ENCODE measurements at regions not wholly inside any gene's neighbourhood (a gene's known extent, or its start where the extent isn't known, plus 50 kb on each side); places are given as distances from the start of the nearest gene placed in this dataset.

GRCh38 chr4:26008737-26009136, 94.7 kb downstream of the SMIM20 start:
- WGBS, 2 donors = 0% methylated on average over 1 of the region's 1 CpG
- no peaks in the 10 kb centered on the region for H3K27me3 ChIP-seq
- TF ChIP-seq POLR2A (IDR thresholded peaks at IDR 0.05) (no peak), CTCF (IDR thresholded peaks at IDR 0.05) (no peak)
- H3K9me3 ChIP-seq = no peaks in the 10 kb centered on the region
- DNase-seq = no peak
- H3K27ac ChIP-seq = no peak overlapping the region
- H3K36me3 ChIP-seq (ENCODE audit: low read depth, missing control alignments) = no peaks in the 10 kb centered on the region
- H3K4me3 ChIP-seq = no peak overlapping the region
- no peaks in the 10 kb centered on the region for H3K4me1 ChIP-seq
- intact Hi-C loops (cut with DNase I; ENCODE audit: low total_unique reads) = no loop called here

GRCh38 chr4:26009502-26009901, 95.5 kb downstream of the SMIM20 start:
- WGBS, 2 donors = 89 to 96% methylated on average over 3 of the region's 3 CpGs
- H3K27ac ChIP-seq = no peak overlapping the region

GRCh38 chr4:26010304-26010703, 96.3 kb downstream of the SMIM20 start:
- H3K4me1 ChIP-seq = no peaks in the 10 kb centered on the region
- no peak overlapping the region for H3K27ac ChIP-seq
- H3K4me3 ChIP-seq = no peak overlapping the region
- H3K27me3 ChIP-seq = no peaks in the 10 kb centered on the region
- H3K9me3 ChIP-seq = no peaks in the 10 kb centered on the region
- no peak for DNase-seq
- intact Hi-C loops (cut with DNase I; ENCODE audit: low total_unique reads) = no loop called here
- no peaks in the 10 kb centered on the region for H3K36me3 ChIP-seq (ENCODE audit: low read depth, missing control alignments)
- WGBS, 2 donors = 49 to 54% methylated on average over 2 of the region's 2 CpGs
- TF ChIP-seq POLR2A (IDR thresholded peaks at IDR 0.05) = no peak
- TF ChIP-seq CTCF (IDR thresholded peaks at IDR 0.05) = no peak

More at GRCh38 chr4:26009502-26009901, 95.5 kb downstream of the SMIM20 start:
- H3K36me3 ChIP-seq (ENCODE audit: low read depth, missing control alignments) = no peaks in the 10 kb centered on the region
- no peak for DNase-seq
- no peak overlapping the region for H3K4me3 ChIP-seq
- no peaks in the 10 kb centered on the region for H3K4me1 ChIP-seq
- H3K27me3 ChIP-seq = no peaks in the 10 kb centered on the region
- intact Hi-C loops (cut with DNase I; ENCODE audit: low total_unique reads) = no loop called here
- no peak for TF ChIP-seq POLR2A (IDR thresholded peaks at IDR 0.05)
- no peak for TF ChIP-seq CTCF (IDR thresholded peaks at IDR 0.05)
- no peaks in the 10 kb centered on the region for H3K9me3 ChIP-seq

GRCh38 chr4:26013629-26014028, 99.6 kb downstream of the SMIM20 start:
- no peaks in the 10 kb centered on the region for H3K4me1 ChIP-seq
- DNase-seq = no peak

More at GRCh38 chr4:26013629-26014028, 99.6 kb downstream of the SMIM20 start:
- no peak for TF ChIP-seq POLR2A (IDR thresholded peaks at IDR 0.05)
- TF ChIP-seq CTCF (IDR thresholded peaks at IDR 0.05) = no peak
- no peaks in the 10 kb centered on the region for H3K27me3 ChIP-seq
- 0% methylated on average over 2 of the region's 2 CpGs for WGBS, 2 donors
- intact Hi-C loops (cut with DNase I; ENCODE audit: low total_unique reads) = no loop called here
- H3K27ac ChIP-seq = no peak overlapping the region
- H3K4me3 ChIP-seq = no peak overlapping the region
- H3K9me3 ChIP-seq = no peaks in the 10 kb centered on the region
- H3K36me3 ChIP-seq (ENCODE audit: low read depth, missing control alignments) = no peaks in the 10 kb centered on the region

All from testis (tissue), 2 donors.